ENCODE measurements at regions not wholly inside any gene's neighbourhood (a gene's known extent, or its start where the extent isn't known, plus 50 kb on each side); places are given as distances from the start of the nearest gene placed in this dataset.

- POLR2A ChIA-PET = no interaction called here
- no peaks in the 10 kb centered on the region for H3K9me3 Mint-ChIP-seq (ENCODE audit: unreplicated experiment)
Observed at GRCh38 chr1:199303035-199303434, 664.2 kb downstream of the PTPRC start.

GRCh38 chr1:199305053-199305452 is 666.2 kb downstream of the PTPRC start:
- no peaks in the 10 kb centered on the region for H3K27me3 Mint-ChIP-seq (ENCODE audit: insufficient read depth, unreplicated experiment)
- H3K4me1 Mint-ChIP-seq (ENCODE audit: low read depth, unreplicated experiment) = peaks cover 19% of the 10 kb centered on the region
- H3K4me3 ChIP-seq (ENCODE audit: low read depth, low read length) = no peak overlapping the region
- TF ChIP-seq CTCF (IDR thresholded peaks at IDR 0.05; ENCODE audit: insufficient read depth in 1 of 2, low read depth in 1 of 2, low read length in 1 of 2, severe bottlenecking in 1 of 2, unreplicated experiment in 1 of 2) = no peak
- intact Hi-C loops (cut with micrococcal nuclease; ENCODE audit: unreplicated experiment) = no loop called here
- POLR2A ChIA-PET = no interaction called here
- H3K9me3 Mint-ChIP-seq (ENCODE audit: unreplicated experiment) = no peaks in the 10 kb centered on the region
- no peaks in the 10 kb centered on the region for H3K36me3 Mint-ChIP-seq (ENCODE audit: insufficient read depth, unreplicated experiment)
- CTCF ChIA-PET = no interaction called here
- no peak for DNase-seq
- H3K9me3 ChIP-seq = no peaks in the 10 kb centered on the region
- peaks cover 15% of the 10 kb centered on the region for H3K4me1 ChIP-seq
- no peak overlapping the region for H3K4me3 Mint-ChIP-seq (ENCODE audit: unreplicated experiment)
- H3K27ac Mint-ChIP-seq (ENCODE audit: unreplicated experiment) = no peak overlapping the region
- H3K27me3 ChIP-seq (replicated peaks; ENCODE audit: control insufficient read depth, insufficient read depth, low read length) = no peaks in the 10 kb centered on the region
- BruUV-seq (replicated peaks) = no TSS peak
- no peaks in the 10 kb centered on the region for H3K36me3 ChIP-seq (ENCODE audit: control insufficient read depth, insufficient read depth, low read length)

More at GRCh38 chr1:199303035-199303434, 664.2 kb downstream of the PTPRC start:
- intact Hi-C loops (cut with micrococcal nuclease; ENCODE audit: unreplicated experiment) = no loop called here
- Histone ChIP-seq H3K4me3 (ENCODE audit: low read depth, low read length) (no peak overlapping the region), H3K36me3 (ENCODE audit: control insufficient read depth, insufficient read depth, low read length) (no peaks in the 10 kb centered on the region), H3K27me3 (replicated peaks; ENCODE audit: control insufficient read depth, insufficient read depth, low read length) (no peaks in the 10 kb centered on the region), H3K9me3 (no peaks in the 10 kb centered on the region), H3K4me1 (peaks cover 17% of the 10 kb centered on the region)
- Mint-ChIP-seq H3K27ac (ENCODE audit: unreplicated experiment) (no peak overlapping the region), H3K4me1 (ENCODE audit: low read depth, unreplicated experiment) (peaks cover 19% of the 10 kb centered on the region), H3K36me3 (ENCODE audit: insufficient read depth, unreplicated experiment) (no peaks in the 10 kb centered on the region), H3K4me3 (ENCODE audit: unreplicated experiment) (no peak overlapping the region), H3K27me3 (ENCODE audit: insufficient read depth, unreplicated experiment) (no peaks in the 10 kb centered on the region)
- no peak for TF ChIP-seq CTCF (IDR thresholded peaks at IDR 0.05; ENCODE audit: insufficient read depth in 1 of 2, low read depth in 1 of 2, low read length in 1 of 2, severe bottlenecking in 1 of 2, unreplicated experiment in 1 of 2)
- CTCF ChIA-PET = no interaction called here
- no TSS peak for BruUV-seq (replicated peaks)
- no peak for DNase-seq

DNA sequence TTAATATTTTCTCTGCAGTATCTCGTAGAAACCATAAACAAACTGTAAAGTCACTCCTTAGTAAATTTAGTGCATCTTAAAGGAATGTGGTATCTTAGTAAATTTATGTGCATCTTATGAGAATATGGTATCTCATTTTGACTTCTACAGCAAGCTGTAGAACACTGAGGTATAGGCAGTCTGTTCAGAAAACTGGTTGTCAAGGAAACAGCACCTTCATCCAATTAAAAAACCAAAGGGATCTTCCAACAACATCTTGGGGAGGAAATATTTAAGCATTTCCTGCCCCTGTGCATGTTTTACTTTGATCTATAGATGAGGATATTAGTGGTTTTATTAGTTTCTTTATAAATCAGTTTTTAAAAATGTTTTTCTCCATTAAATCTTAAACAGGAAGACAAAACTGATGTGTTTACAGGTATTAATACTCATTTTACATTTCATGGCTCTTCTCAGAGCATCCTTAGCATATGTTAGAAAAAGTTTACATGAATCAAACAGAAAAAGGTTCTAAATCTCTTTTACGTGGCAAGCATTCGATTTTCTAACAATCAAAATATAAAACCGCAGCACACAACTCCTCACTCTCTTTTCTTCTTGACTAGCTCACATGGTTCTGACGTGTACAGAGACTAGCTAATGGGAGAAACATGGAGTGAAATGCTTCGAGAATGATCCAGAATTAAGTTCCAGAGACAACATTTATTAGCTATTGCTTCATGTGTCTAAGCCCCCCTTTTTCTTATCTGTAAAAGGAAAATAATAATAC is 668.8 kb downstream of the PTPRC start:
- BruUV-seq (replicated peaks) = no TSS peak
- no peaks in the 10 kb centered on the region for H3K27me3 Mint-ChIP-seq (ENCODE audit: insufficient read depth, unreplicated experiment)
- CTCF ChIA-PET = no interaction called here

More for the DNA sequence above, 668.8 kb downstream of the PTPRC start:
- no peak for TF ChIP-seq CTCF (IDR thresholded peaks at IDR 0.05; ENCODE audit: insufficient read depth in 1 of 2, low read depth in 1 of 2, low read length in 1 of 2, severe bottlenecking in 1 of 2, unreplicated experiment in 1 of 2)
- peaks cover 17% of the 10 kb centered on the region for H3K4me1 Mint-ChIP-seq (ENCODE audit: low read depth, unreplicated experiment)
- no peak overlapping the region for H3K4me3 Mint-ChIP-seq (ENCODE audit: unreplicated experiment)
- no peak for DNase-seq
- Histone ChIP-seq H3K4me3 (ENCODE audit: low read depth, low read length) (no peak overlapping the region), H3K9me3 (no peaks in the 10 kb centered on the region), H3K27me3 (replicated peaks; ENCODE audit: control insufficient read depth, insufficient read depth, low read length) (no peaks in the 10 kb centered on the region), H3K4me1 (peaks cover 19% of the 10 kb centered on the region), H3K36me3 (ENCODE audit: control insufficient read depth, insufficient read depth, low read length) (no peaks in the 10 kb centered on the region)
- POLR2A ChIA-PET = no interaction called here
- H3K9me3 Mint-ChIP-seq (ENCODE audit: unreplicated experiment) = no peaks in the 10 kb centered on the region
- intact Hi-C loops (cut with micrococcal nuclease; ENCODE audit: unreplicated experiment) = no loop called here
- H3K36me3 Mint-ChIP-seq (ENCODE audit: insufficient read depth, unreplicated experiment) = no peaks in the 10 kb centered on the region
- H3K27ac Mint-ChIP-seq (ENCODE audit: unreplicated experiment) = no peak overlapping the region

Measured in Caco-2 (cell line).